HCT116 (cell line): ENCODE measurements at regions not wholly inside any gene's neighbourhood (a gene's known extent, or its start where the extent isn't known, plus 50 kb on each side); places are given as distances from the start of the nearest gene placed in this dataset.

Experiments
- ATAC-seq: fragments of 200-7000 bp; cut with Tn5 transposase; 2 replicates; pipeline ENCODE4 v1.9.1; 2020; ENCODE audit warnings: mild to moderate bottlenecking, moderate library complexity
- BruUV-seq: library from RNA; stranded (reverse); fragments of 400-500 nt; replicated peaks from 2 replicates; lab custom pipeline; 2021; lab: Mats Ljungman, UMichigan
- CTCF ChIA-PET: fragments of 300-600 bp; sonication (Branson Sonifier 250); formaldehyde crosslinking; loops from one replicate; lab custom pipeline; 2021; ENCODE audit warnings: antibody characterized with exemption; lab: Charles Lee
- POLR2A ChIA-PET: fragments of 300-600, 350-600 bp; sonication (Branson Sonifier 250); formaldehyde crosslinking; loops from one replicate; lab custom pipeline; 2021; ENCODE audit warnings: antibody characterized with exemption; lab: Charles Lee
- RAD21 ChIA-PET, 2 experiments: fragments of 300-600 bp; sonication (Branson Sonifier 250); formaldehyde crosslinking; loops; one replicate each; lab custom pipeline; 2023; ENCODE audit warnings: low total read pairs in 2 of 2; ENCODE audit not compliant: uncharacterized antibody in 2 of 2, unreplicated experiment in 2 of 2, low non-redundant PET in 1 of 2; lab: Charles Lee
- DNase-seq: peaks from one replicate; pipeline ENCODE4 v3.0.0-alpha.2; 2010; ENCODE audit warnings: low read depth, low spot score
- H2AFZ ChIP-seq: fragments of 200-600 bp; shearing (Covaris generic), sonication (generic); 2 replicates; pipeline ENCODE4 v1.6.1; 2017; ENCODE audit warnings: low read depth, mixed run types, mixed read lengths, antibody characterized with exemption, low read length; ENCODE audit not compliant: poor library complexity, severe bottlenecking
- H3K27ac ChIP-seq: 2 replicates; pipeline ENCODE4 v1.5.1; 2012; ENCODE audit warnings: low read depth, low read length
- H3K27me3 ChIP-seq: fragments of 200-600 bp; sonication (generic); 2 replicates; pipeline ENCODE4 v1.6.1; 2016; ENCODE audit warnings: mixed run types, low read length, mixed read lengths; ENCODE audit not compliant: insufficient read depth
- H3K36me3 ChIP-seq, 2 experiments: fragments of 200-500 bp in 1 of 2; fragments of 200-600 bp in 1 of 2; sonication (Bioruptor generic) in 1 of 2; sonication (generic) in 1 of 2; 2 replicates each; pipeline versions ENCODE4 v1.5.1 to v1.6.1; 2014 to 2016; ENCODE audit warnings: low read length in 2 of 2, inconsistent platforms in 1 of 2, mixed read lengths in 1 of 2, mixed run types in 1 of 2; ENCODE audit not compliant: insufficient read depth in 2 of 2, control insufficient read depth in 1 of 2
- H3K4me1 ChIP-seq, 2 experiments: fragments of 200-600 bp in 1 of 2; sonication (generic) in 1 of 2; 2 replicates each; pipeline versions ENCODE4 v1.5.1 to v1.6.1; 2012 to 2017; ENCODE audit warnings: low read length in 2 of 2, inconsistent platforms in 1 of 2, mild to moderate bottlenecking in 1 of 2, mixed read lengths in 1 of 2, mixed run types in 1 of 2, moderate library complexity in 1 of 2; ENCODE audit not compliant: insufficient read depth in 2 of 2, control insufficient read depth in 1 of 2
- H3K4me2 ChIP-seq: fragments of 200-600 bp; sonication (generic); 2 replicates; pipeline ENCODE4 v1.6.1; 2017; ENCODE audit warnings: mixed run types, low read length, mixed read lengths
- H3K4me3 ChIP-seq, 2 experiments: fragments of 200-600 bp in 1 of 2; sonication (generic) in 1 of 2; replicated peaks in 1 of 2; 2 replicates each; pipeline ENCODE4 v1.5.1; 2011 to 2016; ENCODE audit warnings: low read length in 2 of 2, control low read depth in 1 of 2, low read depth in 1 of 2, mild to moderate bottlenecking in 1 of 2, mixed read lengths in 1 of 2, mixed run types in 1 of 2
- H3K79me2 ChIP-seq: fragments of 200-600 bp; sonication (generic); 2 replicates; pipeline ENCODE4 v1.6.1; 2017; ENCODE audit warnings: mild to moderate bottlenecking, mixed run types, low read length, moderate library complexity, mixed read lengths; ENCODE audit not compliant: insufficient read depth
- H3K9ac ChIP-seq: fragments of 200-600 bp; sonication (generic); 2 replicates; pipeline ENCODE4 v1.6.1; 2016; ENCODE audit warnings: low read length, mixed read lengths
- H3K9me2 ChIP-seq: fragments of 200-600 bp; sonication (generic), shearing (Covaris generic); 2 replicates; pipeline ENCODE4 v1.6.1; 2017; ENCODE audit warnings: mixed run types, mild to moderate bottlenecking, moderate library complexity; ENCODE audit not compliant: insufficient read depth
- H3K9me3 ChIP-seq, 2 experiments: fragments of 200-500 bp in 1 of 2; fragments of 200-600 bp in 1 of 2; sonication (Bioruptor generic) in 1 of 2; sonication (generic) in 1 of 2; 2 replicates each; pipeline ENCODE4 v1.6.1; 2014 to 2017; ENCODE audit warnings: low read length in 2 of 2, mixed read lengths in 2 of 2, inconsistent platforms in 1 of 2, low read depth in 1 of 2, mild to moderate bottlenecking in 1 of 2, mixed run types in 1 of 2, moderate library complexity in 1 of 2; ENCODE audit not compliant: control insufficient read depth in 1 of 2, insufficient read depth in 1 of 2
- H4K20me1 ChIP-seq: fragments of 200-600 bp; sonication (generic), shearing (Covaris generic); 2 replicates; pipeline ENCODE4 v1.6.1; 2017; ENCODE audit warnings: mixed run types, mild to moderate bottlenecking, moderate library complexity; ENCODE audit not compliant: insufficient read depth
- CBX3 ChIP-seq: IDR thresholded peaks from 2 replicates; pipeline ENCODE4 v1.6.1; 2012; ENCODE audit warnings: low read depth
- CEBPB ChIP-seq: IDR thresholded peaks from 2 replicates; pipeline ENCODE4 v1.6.1; 2012; ENCODE audit warnings: low read depth
- EZH2 ChIP-seq: fragments of 200-600 bp; sonication (generic); IDR thresholded peaks from 2 replicates; pipeline ENCODE4 v1.6.1; 2017; ENCODE audit warnings: antibody characterized with exemption, mixed run types
- EZH2phosphoT487 ChIP-seq: fragments of 200-600 bp; IDR thresholded peaks from 2 replicates; pipeline ENCODE4 v1.6.1; 2018; ENCODE audit warnings: antibody characterized with exemption, borderline replicate concordance
- JUND ChIP-seq: IDR thresholded peaks from 2 replicates; pipeline ENCODE4 v1.6.1; 2012
- POLR2A ChIP-seq: IDR thresholded peaks from 2 replicates; pipeline ENCODE4 v1.7.0; 2011; ENCODE audit warnings: borderline replicate concordance; ENCODE audit not compliant: insufficient read depth, insufficient read length; ENCODE audit errors: extremely low read depth
- POLR2AphosphoS5 ChIP-seq: IDR thresholded peaks from 2 replicates; pipeline ENCODE4 v1.6.1; 2011; ENCODE audit warnings: mild to moderate bottlenecking, low read depth, low read length, moderate library complexity
- RAD21 ChIP-seq: IDR thresholded peaks from 2 replicates; pipeline ENCODE4 v1.6.1; 2012; ENCODE audit warnings: low read depth, mild to moderate bottlenecking
- SIN3A ChIP-seq: IDR thresholded peaks from 2 replicates; pipeline ENCODE4 v1.6.1; 2012; ENCODE audit warnings: low read depth
- TCF7L2 ChIP-seq: IDR thresholded peaks from 2 replicates; pipeline ENCODE4 v1.7.0; 2011; ENCODE audit warnings: borderline replicate concordance, inconsistent platforms; ENCODE audit not compliant: insufficient read depth, insufficient read length; ENCODE audit errors: extremely low read depth
- YY1 ChIP-seq: IDR thresholded peaks from 2 replicates; pipeline ENCODE4 v1.6.1; 2011; ENCODE audit warnings: low read length, low read depth, moderate library complexity, mild to moderate bottlenecking; ENCODE audit not compliant: insufficient replicate concordance; ENCODE audit errors: extremely low read depth
- intact Hi-C: fragments of 100-400 bp; cut with micrococcal nuclease; formaldehyde crosslinking; loops from 2 replicates; pipeline ENCODE4 v1.10.0; 2022
- TF ChIP-seq, protein P1 (sequence below): IDR thresholded peaks from 2 replicates; pipeline ENCODE4 v1.6.1; 2012
- TF ChIP-seq, protein P2 (sequence below), 3 experiments: fragments of 200-600 bp in 1 of 3; sonication (generic) in 1 of 3; IDR thresholded peaks in 2 of 3; conservative IDR thresholded peaks in 1 of 3; 2 replicates each; pipeline ENCODE4 v1.5.1; 2012 to 2017; ENCODE audit warnings: low read depth in 2 of 3, low read length in 2 of 3, antibody characterized with exemption in 1 of 3, borderline replicate concordance in 1 of 3, control low read depth in 1 of 3, mild to moderate bottlenecking in 1 of 3, mixed read lengths in 1 of 3, mixed run types in 1 of 3, moderate library complexity in 1 of 3; ENCODE audit not compliant: insufficient read depth in 1 of 3
- TF ChIP-seq, protein P3 (sequence below): IDR thresholded peaks from 2 replicates; pipeline ENCODE4 v1.6.1; 2012

DNA sequence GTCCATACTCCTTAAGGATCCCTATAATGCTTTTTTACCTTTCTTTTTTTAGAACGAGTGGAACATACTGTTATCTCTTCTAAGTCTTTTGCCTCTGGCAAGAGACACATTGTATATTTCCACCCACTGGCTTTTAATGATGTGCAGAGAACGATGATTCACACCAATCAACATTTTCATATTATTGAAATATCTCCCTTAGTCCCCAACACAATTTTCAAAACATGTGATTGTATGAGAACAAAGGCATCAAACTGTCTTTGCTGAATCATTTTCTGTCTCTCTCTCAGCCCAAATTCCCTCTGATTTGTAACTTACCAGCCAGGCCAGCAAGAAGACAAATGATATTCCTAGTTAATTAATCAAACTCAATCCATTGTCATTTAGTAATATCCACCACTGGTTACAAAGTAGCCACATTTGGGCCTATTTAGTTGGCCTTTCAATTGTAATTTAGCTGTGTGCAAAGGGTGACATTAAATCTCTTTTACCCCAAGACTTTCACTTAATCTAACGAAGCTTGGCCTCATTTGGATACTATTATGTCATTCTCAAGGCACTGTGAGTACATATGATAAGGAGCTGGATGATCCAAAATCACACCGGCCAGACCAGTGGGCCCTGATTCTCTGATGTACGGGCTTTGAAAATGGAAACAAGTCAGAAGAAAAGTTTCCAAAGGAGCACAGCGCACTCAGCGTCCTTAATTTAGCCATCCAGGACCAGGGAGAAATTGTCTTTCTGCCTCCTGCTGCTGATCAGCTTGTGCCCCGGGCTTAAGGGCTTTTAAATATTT, 185.1 kb downstream of the SCG2 start:
- H3K9ac ChIP-seq, result no peak overlapping the region
- ChIA-PET RAD21 (interaction anchor here in 1 of 2 experiments (0.7 kb wide), 1 partner anchor 87 kb away, joined by 3 read pairs; no protein-coding TSS in a partner anchor), CTCF (no interaction called here), POLR2A (no interaction called here)
- no peaks in the 10 kb centered on the region for H3K9me3 ChIP-seq
- H3K79me2 ChIP-seq, result no peaks in the 10 kb centered on the region
- no peaks in the 10 kb centered on the region for H4K20me1 ChIP-seq
- TF ChIP-seq, protein P1, sequence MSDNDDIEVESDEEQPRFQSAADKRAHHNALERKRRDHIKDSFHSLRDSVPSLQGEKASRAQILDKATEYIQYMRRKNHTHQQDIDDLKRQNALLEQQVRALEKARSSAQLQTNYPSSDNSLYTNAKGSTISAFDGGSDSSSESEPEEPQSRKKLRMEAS, result no peak
- no peak for TF ChIP-seq TCF7L2
- ATAC-seq (no peak), DNase-seq (no peak)
- H3K27me3 ChIP-seq, result no peaks in the 10 kb centered on the region
- H3K4me2 ChIP-seq, result no peak overlapping the region
- BruUV-seq, result no TSS peak
- H3K27ac ChIP-seq, result no peak overlapping the region
- intact Hi-C loops, result no loop called here
- no peak overlapping the region for H3K4me3 ChIP-seq
- H3K4me1 ChIP-seq, result no peaks in the 10 kb centered on the region
- no peaks in the 10 kb centered on the region for H3K9me2 ChIP-seq
- H2AFZ ChIP-seq, result no peak overlapping the region
- H3K36me3 ChIP-seq, result no peaks in the 10 kb centered on the region

DNA sequence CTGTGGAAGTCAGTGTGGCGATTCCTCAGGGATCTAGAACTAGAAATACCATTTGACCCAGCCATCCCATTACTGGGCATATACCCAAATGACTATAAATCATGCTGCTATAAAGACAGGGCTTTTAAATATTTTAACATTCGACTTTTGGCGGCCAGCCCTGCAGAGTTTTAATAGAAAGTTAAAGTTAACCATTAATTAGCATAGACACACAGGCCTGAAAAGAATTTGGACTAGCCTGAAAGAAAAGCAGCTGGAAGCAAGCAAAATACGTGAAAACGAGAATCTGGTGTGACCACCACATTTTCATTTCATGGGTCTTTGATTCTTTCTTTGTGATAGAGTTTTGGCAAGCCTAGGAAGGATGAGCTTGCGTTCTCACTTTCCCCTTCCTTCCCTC, 184.0 kb downstream of the SCG2 start:
- no peaks in the 10 kb centered on the region for H3K9me3 ChIP-seq
- H3K27me3 ChIP-seq, result no peaks in the 10 kb centered on the region
- H3K4me1 ChIP-seq, result no peaks in the 10 kb centered on the region
- no peaks in the 10 kb centered on the region for H3K9me2 ChIP-seq
- H3K9ac ChIP-seq, result no peak overlapping the region
- H4K20me1 ChIP-seq, result no peaks in the 10 kb centered on the region
- H3K4me2 ChIP-seq, result no peak overlapping the region
- RAD21 ChIA-PET, result no interaction called here
- no peak overlapping the region for H2AFZ ChIP-seq
- CTCF ChIA-PET, result no interaction called here
- no peak overlapping the region for H3K4me3 ChIP-seq
- H3K36me3 ChIP-seq, result no peaks in the 10 kb centered on the region
- H3K27ac ChIP-seq, result no peak overlapping the region
- intact Hi-C loops, result no loop called here
- H3K79me2 ChIP-seq, result no peaks in the 10 kb centered on the region
- POLR2A ChIA-PET, result no interaction called here
- ATAC-seq (no peak), DNase-seq (no peak)
- no TSS peak for BruUV-seq
- TF ChIP-seq POLR2AphosphoS5 (no peak), RAD21 (no peak), SIN3A (no peak), YY1 (no peak), CEBPB (no peak), EZH2phosphoT487 (no peak), CBX3 (no peak), POLR2A (no peak), EZH2 (no peak), JUND (no peak), TCF7L2 (no peak)
- TF ChIP-seq, protein P2, sequence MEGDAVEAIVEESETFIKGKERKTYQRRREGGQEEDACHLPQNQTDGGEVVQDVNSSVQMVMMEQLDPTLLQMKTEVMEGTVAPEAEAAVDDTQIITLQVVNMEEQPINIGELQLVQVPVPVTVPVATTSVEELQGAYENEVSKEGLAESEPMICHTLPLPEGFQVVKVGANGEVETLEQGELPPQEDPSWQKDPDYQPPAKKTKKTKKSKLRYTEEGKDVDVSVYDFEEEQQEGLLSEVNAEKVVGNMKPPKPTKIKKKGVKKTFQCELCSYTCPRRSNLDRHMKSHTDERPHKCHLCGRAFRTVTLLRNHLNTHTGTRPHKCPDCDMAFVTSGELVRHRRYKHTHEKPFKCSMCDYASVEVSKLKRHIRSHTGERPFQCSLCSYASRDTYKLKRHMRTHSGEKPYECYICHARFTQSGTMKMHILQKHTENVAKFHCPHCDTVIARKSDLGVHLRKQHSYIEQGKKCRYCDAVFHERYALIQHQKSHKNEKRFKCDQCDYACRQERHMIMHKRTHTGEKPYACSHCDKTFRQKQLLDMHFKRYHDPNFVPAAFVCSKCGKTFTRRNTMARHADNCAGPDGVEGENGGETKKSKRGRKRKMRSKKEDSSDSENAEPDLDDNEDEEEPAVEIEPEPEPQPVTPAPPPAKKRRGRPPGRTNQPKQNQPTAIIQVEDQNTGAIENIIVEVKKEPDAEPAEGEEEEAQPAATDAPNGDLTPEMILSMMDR (IDR thresholded peaks at IDR 0.05 in 2 of 3, conservative IDR thresholded peaks at IDR 0.05 in 1 of 3; ENCODE audit: borderline replicate concordance in 1 of 3, insufficient read depth in 1 of 3, low read depth in 2 of 3, low read length in 2 of 3), result no peak
- TF ChIP-seq, protein P3, sequence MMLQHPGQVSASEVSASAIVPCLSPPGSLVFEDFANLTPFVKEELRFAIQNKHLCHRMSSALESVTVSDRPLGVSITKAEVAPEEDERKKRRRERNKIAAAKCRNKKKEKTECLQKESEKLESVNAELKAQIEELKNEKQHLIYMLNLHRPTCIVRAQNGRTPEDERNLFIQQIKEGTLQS, result no peak
